Lower leg skin (tissue), 3 donors: ENCODE measurements at regions not wholly inside any gene's neighbourhood (a gene's known extent, or its start where the extent isn't known, plus 50 kb on each side); places are given as distances from the start of the nearest gene placed in this dataset.

Experiments used
- CTCF ChIP-seq, 3 donors: fragments of 450-650 bp; IDR thresholded peaks; one replicate each; pipeline ENCODE4 v1.5.1; 2016; ENCODE audit warnings: antibody characterized with exemption in 3 of 3, mild to moderate bottlenecking in 3 of 3, moderate library complexity in 2 of 3
- POLR2A ChIP-seq, 2 donors: fragments of 450-650 bp; IDR thresholded peaks; one replicate each; pipeline ENCODE4 v1.6.1; 2016 to 2017; ENCODE audit warnings: antibody characterized with exemption in 2 of 2, mild to moderate bottlenecking in 1 of 2, moderate library complexity in 1 of 2

GRCh38 chr6:155778336-155778735 is 322.7 kb upstream of the NOX3 start:
- TF ChIP-seq CTCF (IDR thresholded peaks at IDR 0.05), result no peak
- no peak for TF ChIP-seq POLR2A (IDR thresholded peaks at IDR 0.05)
